C4-2B (cell line): ENCODE measurements at regions not wholly inside any gene's neighbourhood (a gene's known extent, or its start where the extent isn't known, plus 50 kb on each side); places are given as distances from the start of the nearest gene placed in this dataset.

Experiments
- ZFX ChIP-seq: fragments of 450-650 bp; IDR thresholded peaks from 2 replicates; pipeline ENCODE4 v1.6.1; 2017
- TF ChIP-seq, protein P1 (sequence below): fragments of 450-650 bp; conservative IDR thresholded peaks from 2 replicates; pipeline ENCODE4 v1.5.1; 2017; ENCODE audit warnings: mild to moderate bottlenecking

DNA sequence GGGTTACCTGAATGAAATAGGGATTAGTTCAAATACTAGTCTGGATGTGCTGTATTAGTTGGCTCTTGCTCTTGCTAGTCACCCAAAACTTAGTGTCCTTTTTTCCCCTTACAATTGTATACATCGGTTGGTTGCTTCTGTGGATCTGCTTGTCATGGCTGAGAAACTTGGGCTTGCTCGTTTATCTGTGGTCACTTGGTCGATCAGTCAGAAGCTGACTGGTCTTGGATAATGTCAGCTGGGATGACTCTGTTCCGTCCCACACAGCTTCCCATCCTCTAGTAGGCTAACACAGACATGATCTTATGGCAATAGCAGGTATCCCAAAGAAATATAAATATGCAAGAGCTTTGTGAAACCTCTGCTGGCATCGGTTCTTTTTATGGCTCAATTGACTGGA lies 807.4 kb downstream of the MAT2B start:
- TF ChIP-seq, protein P1, sequence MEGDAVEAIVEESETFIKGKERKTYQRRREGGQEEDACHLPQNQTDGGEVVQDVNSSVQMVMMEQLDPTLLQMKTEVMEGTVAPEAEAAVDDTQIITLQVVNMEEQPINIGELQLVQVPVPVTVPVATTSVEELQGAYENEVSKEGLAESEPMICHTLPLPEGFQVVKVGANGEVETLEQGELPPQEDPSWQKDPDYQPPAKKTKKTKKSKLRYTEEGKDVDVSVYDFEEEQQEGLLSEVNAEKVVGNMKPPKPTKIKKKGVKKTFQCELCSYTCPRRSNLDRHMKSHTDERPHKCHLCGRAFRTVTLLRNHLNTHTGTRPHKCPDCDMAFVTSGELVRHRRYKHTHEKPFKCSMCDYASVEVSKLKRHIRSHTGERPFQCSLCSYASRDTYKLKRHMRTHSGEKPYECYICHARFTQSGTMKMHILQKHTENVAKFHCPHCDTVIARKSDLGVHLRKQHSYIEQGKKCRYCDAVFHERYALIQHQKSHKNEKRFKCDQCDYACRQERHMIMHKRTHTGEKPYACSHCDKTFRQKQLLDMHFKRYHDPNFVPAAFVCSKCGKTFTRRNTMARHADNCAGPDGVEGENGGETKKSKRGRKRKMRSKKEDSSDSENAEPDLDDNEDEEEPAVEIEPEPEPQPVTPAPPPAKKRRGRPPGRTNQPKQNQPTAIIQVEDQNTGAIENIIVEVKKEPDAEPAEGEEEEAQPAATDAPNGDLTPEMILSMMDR: no peak
- no peak for TF ChIP-seq ZFX
